ENCODE measurements at regions not wholly inside any gene's neighbourhood (a gene's known extent, or its start where the extent isn't known, plus 50 kb on each side); places are given as distances from the start of the nearest gene placed in this dataset.

- no peaks in the 10 kb centered on the region for H3K9me3 Mint-ChIP-seq (ENCODE audit: unreplicated experiment)
- no peak for TF ChIP-seq CTCF (IDR thresholded peaks at IDR 0.05; ENCODE audit: partially characterized antibody, unreplicated experiment)
- H3K27ac Mint-ChIP-seq (ENCODE audit: unreplicated experiment), result no peak overlapping the region
- H3K4me1 Mint-ChIP-seq (ENCODE audit: low read depth, unreplicated experiment), result no peaks in the 10 kb centered on the region
- peaks cover 4% of the 10 kb centered on the region for H3K36me3 Mint-ChIP-seq (ENCODE audit: unreplicated experiment)
- H3K27me3 Mint-ChIP-seq (ENCODE audit: unreplicated experiment), result peaks cover 2% of the 10 kb centered on the region
- DNase-seq, result no peak
- no peak overlapping the region for H3K4me3 Mint-ChIP-seq (ENCODE audit: unreplicated experiment)
Measured at GRCh38 chr12:5184186-5184585, 140.5 kb downstream of the KCNA5 start.

GRCh38 chr12:5185435-5186069 lies 141.9 kb downstream of the KCNA5 start:
- TF ChIP-seq CTCF (IDR thresholded peaks at IDR 0.05; ENCODE audit: partially characterized antibody, unreplicated experiment), result no peak
- no peaks in the 10 kb centered on the region for H3K4me1 Mint-ChIP-seq (ENCODE audit: low read depth, unreplicated experiment)
- DNase-seq, result no peak
- no peak overlapping the region for H3K4me3 Mint-ChIP-seq (ENCODE audit: unreplicated experiment)
- peaks cover 2% of the 10 kb centered on the region for H3K27me3 Mint-ChIP-seq (ENCODE audit: unreplicated experiment)
- H3K9me3 Mint-ChIP-seq (ENCODE audit: unreplicated experiment), result no peaks in the 10 kb centered on the region
- H3K27ac Mint-ChIP-seq (ENCODE audit: unreplicated experiment), result no peak overlapping the region
- peaks cover 4% of the 10 kb centered on the region for H3K36me3 Mint-ChIP-seq (ENCODE audit: unreplicated experiment)

- H3K4me3 Mint-ChIP-seq (ENCODE audit: unreplicated experiment), result no peak overlapping the region
- H3K27me3 Mint-ChIP-seq (ENCODE audit: unreplicated experiment), result peaks cover 2% of the 10 kb centered on the region
- no peak for TF ChIP-seq CTCF (IDR thresholded peaks at IDR 0.05; ENCODE audit: partially characterized antibody, unreplicated experiment)
- peaks cover 4% of the 10 kb centered on the region for H3K36me3 Mint-ChIP-seq (ENCODE audit: unreplicated experiment)
- no peaks in the 10 kb centered on the region for H3K4me1 Mint-ChIP-seq (ENCODE audit: low read depth, unreplicated experiment)
- no peak overlapping the region for H3K27ac Mint-ChIP-seq (ENCODE audit: unreplicated experiment)
- no peak for DNase-seq
- H3K9me3 Mint-ChIP-seq (ENCODE audit: unreplicated experiment), result no peaks in the 10 kb centered on the region
Measured at GRCh38 chr12:5186715-5187114, 143.0 kb downstream of the KCNA5 start.

- Mint-ChIP-seq H3K4me1 (ENCODE audit: low read depth, unreplicated experiment) (no peaks in the 10 kb centered on the region), H3K9me3 (ENCODE audit: unreplicated experiment) (no peaks in the 10 kb centered on the region), H3K4me3 (ENCODE audit: unreplicated experiment) (no peak overlapping the region), H3K36me3 (ENCODE audit: unreplicated experiment) (peaks cover 4% of the 10 kb centered on the region), H3K27me3 (ENCODE audit: unreplicated experiment) (peaks cover 2% of the 10 kb centered on the region), H3K27ac (ENCODE audit: unreplicated experiment) (no peak overlapping the region)
- DNase-seq, result no peak
- no peak for TF ChIP-seq CTCF (IDR thresholded peaks at IDR 0.05; ENCODE audit: partially characterized antibody, unreplicated experiment)
Measured at GRCh38 chr12:5187136-5187535, 143.5 kb downstream of the KCNA5 start.

- H3K4me3 Mint-ChIP-seq (ENCODE audit: unreplicated experiment), result no peak overlapping the region
Measured at GRCh38 chr12:5188472-5188871, 144.8 kb downstream of the KCNA5 start.

More at GRCh38 chr12:5188472-5188871, 144.8 kb downstream of the KCNA5 start:
- Mint-ChIP-seq H3K36me3 (ENCODE audit: unreplicated experiment) (no peaks in the 10 kb centered on the region), H3K9me3 (ENCODE audit: unreplicated experiment) (no peaks in the 10 kb centered on the region), H3K4me1 (ENCODE audit: low read depth, unreplicated experiment) (no peaks in the 10 kb centered on the region), H3K27me3 (ENCODE audit: unreplicated experiment) (peaks cover 2% of the 10 kb centered on the region), H3K27ac (ENCODE audit: unreplicated experiment) (no peak overlapping the region)
- no peak for TF ChIP-seq CTCF (IDR thresholded peaks at IDR 0.05; ENCODE audit: partially characterized antibody, unreplicated experiment)
- DNase-seq, result no peak

Measured in glutamatergic neuron (in vitro differentiated cells).